Activated CD8-positive, alpha-beta memory T cell treated with anti-CD3 and anti-CD28 coated beads, Interleukin-2, amount 10 ng/mL, durations not matched to agents 7 days and 5 days (primary cell): ENCODE measurements at regions not wholly inside any gene's neighbourhood (a gene's known extent, or its start where the extent isn't known, plus 50 kb on each side); places are given as distances from the start of the nearest gene placed in this dataset.
"Not testable (repeated sequence)": the region's sequence is repeated elsewhere in the genome, so short reads cannot be mapped to it uniquely, and the experiment has no call there.

Source experiments
- ATAC-seq: fragments of 150-1000 bp; cut with Tn5 transposase; one replicate; pipeline ENCODE4 v1.10.0; 2021; ENCODE audit warnings: moderate library complexity
- CTCF ChIA-PET: fragments of 350-600 bp; sonication (Branson Sonifier 250); formaldehyde crosslinking; loops from one replicate; lab custom pipeline; 2021; ENCODE audit warnings: antibody characterized with exemption; lab: Charles Lee
- DNase-seq: peaks from one replicate; pipeline ENCODE4 v3.0.0-alpha.2; 2020
- H3K27ac Mint-ChIP-seq: one replicate; pipeline ENCODE4 v1.8.0; 2021; ENCODE audit warnings: mild to moderate bottlenecking, mixed read lengths
- H3K27me3 Mint-ChIP-seq: one replicate; pipeline ENCODE4 v1.8.0; 2021; ENCODE audit warnings: mixed read lengths
- H3K36me3 Mint-ChIP-seq: one replicate; pipeline ENCODE4 v1.8.0; 2021; ENCODE audit warnings: mild to moderate bottlenecking, mixed read lengths
- H3K4me1 Mint-ChIP-seq: one replicate; pipeline ENCODE4 v1.8.0; 2021; ENCODE audit warnings: mixed read lengths
- H3K4me3 Mint-ChIP-seq: one replicate; pipeline ENCODE4 v1.8.0; 2021; ENCODE audit warnings: mild to moderate bottlenecking, moderate library complexity, mixed read lengths
- H3K9me3 Mint-ChIP-seq: one replicate; pipeline ENCODE4 v1.8.0; 2022; ENCODE audit warnings: low read depth, mixed read lengths

- no peaks in the 10 kb centered on the region for H3K9me3 Mint-ChIP-seq
- no peaks in the 10 kb centered on the region for H3K36me3 Mint-ChIP-seq
- no peak overlapping the region for H3K27ac Mint-ChIP-seq
- no peak overlapping the region for H3K4me3 Mint-ChIP-seq
- CTCF ChIA-PET, result no interaction called here
- peaks cover 4% of the 10 kb centered on the region for H3K27me3 Mint-ChIP-seq
- DNase-seq (no peak), ATAC-seq (no peak)
- H3K4me1 Mint-ChIP-seq, result no peaks in the 10 kb centered on the region
These were observed 238.8 kb downstream of the ARL4A start for GRCh38 chr7:12926206-12926605.

DNA sequence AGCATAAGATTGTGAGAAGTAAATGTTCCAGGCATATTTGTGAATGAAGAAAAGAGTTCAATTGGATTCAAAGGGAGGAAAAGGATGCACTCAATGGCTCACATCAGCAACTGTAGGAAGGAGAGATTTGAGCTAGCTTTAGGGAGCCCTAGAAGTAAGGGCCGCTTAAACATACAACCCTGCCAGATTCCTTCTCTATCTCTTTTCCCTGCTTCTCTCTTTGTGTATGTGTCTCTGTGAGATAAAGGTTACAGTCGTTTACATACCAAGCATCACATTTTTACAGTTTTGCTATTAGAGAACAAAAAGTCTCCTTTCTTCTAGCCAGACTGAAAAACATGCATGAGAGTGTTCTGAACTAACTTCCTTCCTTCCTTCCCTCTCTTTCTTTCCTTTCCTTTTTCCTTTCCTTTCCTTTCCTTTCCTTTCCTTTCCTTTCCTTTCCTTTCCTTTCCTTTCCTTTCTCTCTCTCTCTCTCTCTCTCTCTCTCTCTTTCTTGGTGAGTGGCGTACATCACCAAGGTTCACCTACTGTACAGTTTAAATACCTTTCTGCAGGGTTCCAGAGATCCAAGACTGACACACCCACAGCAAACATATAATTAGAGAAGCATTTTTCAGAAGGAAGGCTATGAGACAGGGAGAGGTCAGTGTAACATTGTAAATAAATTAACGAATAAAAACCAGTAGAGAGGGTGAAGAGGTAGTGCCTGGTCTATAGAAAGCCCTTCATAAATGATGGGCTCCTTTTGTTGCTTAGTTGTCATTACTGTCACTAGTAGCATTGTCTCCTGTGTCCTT lies 240.4 kb downstream of the ARL4A start:
- no peaks in the 10 kb centered on the region for H3K9me3 Mint-ChIP-seq
- CTCF ChIA-PET, result no interaction called here
- no peaks in the 10 kb centered on the region for H3K36me3 Mint-ChIP-seq
- DNase-seq (no peak), ATAC-seq (no peak)
- H3K27ac Mint-ChIP-seq, result no peak overlapping the region
- peaks cover 4% of the 10 kb centered on the region for H3K27me3 Mint-ChIP-seq
- H3K4me1 Mint-ChIP-seq, result no peaks in the 10 kb centered on the region
- H3K4me3 Mint-ChIP-seq, result no peak overlapping the region

DNA sequence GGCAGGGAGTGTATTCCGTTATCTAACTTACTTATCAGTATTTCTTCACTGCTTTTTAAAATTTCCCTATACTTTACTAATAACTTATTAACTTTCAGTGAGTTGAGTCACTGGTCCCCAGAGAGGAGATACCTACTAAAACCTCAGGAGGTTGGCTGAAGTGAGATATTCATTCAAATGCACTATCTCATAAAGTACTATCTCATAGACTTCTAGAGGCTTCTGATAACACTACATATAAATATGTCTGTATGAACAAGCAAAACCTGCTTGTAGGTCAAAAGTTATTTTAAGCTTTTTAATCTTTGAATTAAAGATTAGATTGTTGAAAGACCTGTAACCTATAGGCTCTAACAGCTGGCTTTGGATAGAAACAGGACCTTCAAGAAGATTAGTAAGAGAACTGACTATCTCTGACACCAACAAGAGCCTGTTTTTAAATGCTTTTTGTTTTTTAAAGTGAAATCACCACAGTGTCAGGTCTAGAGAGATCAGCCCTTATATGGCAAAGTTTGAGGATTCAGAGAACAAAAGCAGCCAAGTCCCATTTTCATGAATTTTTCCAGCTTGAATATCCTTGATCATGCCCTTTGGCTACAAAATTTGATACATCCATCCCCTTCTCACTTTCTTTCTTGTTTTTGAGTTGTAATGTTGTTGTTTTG lies 242.2 kb downstream of the ARL4A start:
- CTCF ChIA-PET, result no interaction called here
- peaks cover 2% of the 10 kb centered on the region for H3K27me3 Mint-ChIP-seq
- H3K9me3 Mint-ChIP-seq, result no peaks in the 10 kb centered on the region
- H3K4me3 Mint-ChIP-seq, result no peak overlapping the region
- no peaks in the 10 kb centered on the region for H3K36me3 Mint-ChIP-seq
- H3K27ac Mint-ChIP-seq, result no peak overlapping the region
- ATAC-seq (no peak), DNase-seq (no peak)
- no peaks in the 10 kb centered on the region for H3K4me1 Mint-ChIP-seq

DNA sequence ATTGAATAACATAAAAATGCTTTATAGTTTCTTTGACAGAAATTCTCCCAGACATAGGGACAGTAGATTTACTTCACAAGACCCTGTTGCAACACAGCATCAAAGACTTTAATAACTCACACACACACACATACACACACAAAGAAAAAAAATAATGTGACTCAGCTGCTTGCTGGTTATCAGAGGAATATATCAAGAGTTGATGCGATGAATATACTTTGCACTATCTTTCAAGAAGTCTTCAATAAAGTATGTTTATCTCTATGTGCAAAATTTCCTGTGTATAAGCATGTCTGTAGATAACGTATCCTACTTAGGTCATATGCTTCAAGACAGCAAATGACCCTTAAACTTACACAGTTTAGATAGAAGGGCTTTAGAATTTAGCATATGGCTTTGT lies 243.1 kb downstream of the ARL4A start:
- no peak overlapping the region for H3K27ac Mint-ChIP-seq
- ATAC-seq, result no peak
- no peak for DNase-seq

GRCh38 chr7:12931465-12931864 lies 244.0 kb downstream of the ARL4A start:
- H3K4me3 Mint-ChIP-seq, H3K27me3 Mint-ChIP-seq, CTCF ChIA-PET, DNase-seq, ATAC-seq, H3K4me1 Mint-ChIP-seq, H3K27ac Mint-ChIP-seq, H3K9me3 Mint-ChIP-seq, H3K36me3 Mint-ChIP-seq: not testable (repeated sequence)

More for the DNA sequence above, 243.1 kb downstream of the ARL4A start:
- CTCF ChIA-PET, result no interaction called here
- Mint-ChIP-seq H3K4me3 (no peak overlapping the region), H3K27me3 (peaks cover 2% of the 10 kb centered on the region), H3K4me1 (no peaks in the 10 kb centered on the region), H3K9me3 (no peaks in the 10 kb centered on the region), H3K36me3 (no peaks in the 10 kb centered on the region)

DNA sequence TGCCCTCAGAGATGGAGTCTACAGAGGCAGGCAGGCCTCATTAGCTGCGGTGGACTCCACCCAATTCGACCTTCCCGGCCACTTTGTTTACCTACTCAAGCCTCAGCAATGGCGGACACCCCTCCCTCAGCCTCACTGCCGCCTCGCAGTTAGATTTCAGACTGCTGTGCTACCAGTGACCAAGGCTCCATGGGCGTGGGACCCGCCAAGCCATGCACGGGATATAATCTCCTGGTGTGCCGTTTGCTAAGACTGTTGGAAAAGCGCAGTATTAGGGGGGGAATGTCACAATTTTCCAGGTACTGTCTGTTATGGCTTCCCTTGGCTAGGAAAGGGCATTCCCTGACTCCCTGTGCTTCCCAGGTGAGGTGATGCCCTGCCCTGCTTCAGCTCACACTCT lies 252.3 kb downstream of the ARL4A start:
- CTCF ChIA-PET, result no interaction called here
- Mint-ChIP-seq H3K27me3 (no peaks in the 10 kb centered on the region), H3K36me3 (no peaks in the 10 kb centered on the region), H3K9me3 (no peaks in the 10 kb centered on the region), H3K27ac (no peak overlapping the region), H3K4me3 (no peak overlapping the region), H3K4me1 (no peaks in the 10 kb centered on the region)
- ATAC-seq, result no peak
- no peak for DNase-seq

- no peaks in the 10 kb centered on the region for H3K36me3 Mint-ChIP-seq
- H3K4me3 Mint-ChIP-seq, result no peak overlapping the region
- CTCF ChIA-PET, result no interaction called here
- ATAC-seq (no peak), DNase-seq (no peak)
- no peak overlapping the region for H3K27ac Mint-ChIP-seq
- no peaks in the 10 kb centered on the region for H3K4me1 Mint-ChIP-seq
- no peaks in the 10 kb centered on the region for H3K9me3 Mint-ChIP-seq
- H3K27me3 Mint-ChIP-seq, result no peaks in the 10 kb centered on the region
These were observed 254.1 kb downstream of the ARL4A start for GRCh38 chr7:12941512-12941911.

DNA sequence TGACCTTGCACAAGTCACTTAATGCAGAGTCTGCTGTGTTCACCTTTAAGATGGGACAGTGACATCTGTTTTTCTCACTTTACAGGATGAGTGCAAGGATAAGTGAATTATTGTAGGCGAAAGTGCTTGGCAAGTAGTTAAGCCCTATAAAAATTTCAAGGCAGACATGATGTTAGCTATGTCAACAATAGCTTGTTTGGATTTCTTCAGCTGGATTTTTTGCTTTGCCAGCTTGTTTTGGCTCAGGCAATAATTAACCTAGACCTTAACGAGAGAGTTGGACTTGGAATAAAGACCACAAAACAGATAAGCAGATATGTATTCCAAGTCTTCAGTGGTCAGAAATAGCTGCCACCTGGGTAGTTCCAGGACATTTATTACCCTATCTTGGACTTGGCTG lies 255.2 kb downstream of the ARL4A start:
- no peaks in the 10 kb centered on the region for H3K4me1 Mint-ChIP-seq
- DNase-seq (no peak), ATAC-seq (no peak)
- CTCF ChIA-PET, result no interaction called here
- H3K4me3 Mint-ChIP-seq, result no peak overlapping the region
- no peaks in the 10 kb centered on the region for H3K36me3 Mint-ChIP-seq
- no peak overlapping the region for H3K27ac Mint-ChIP-seq
- no peaks in the 10 kb centered on the region for H3K27me3 Mint-ChIP-seq
- no peaks in the 10 kb centered on the region for H3K9me3 Mint-ChIP-seq

DNA sequence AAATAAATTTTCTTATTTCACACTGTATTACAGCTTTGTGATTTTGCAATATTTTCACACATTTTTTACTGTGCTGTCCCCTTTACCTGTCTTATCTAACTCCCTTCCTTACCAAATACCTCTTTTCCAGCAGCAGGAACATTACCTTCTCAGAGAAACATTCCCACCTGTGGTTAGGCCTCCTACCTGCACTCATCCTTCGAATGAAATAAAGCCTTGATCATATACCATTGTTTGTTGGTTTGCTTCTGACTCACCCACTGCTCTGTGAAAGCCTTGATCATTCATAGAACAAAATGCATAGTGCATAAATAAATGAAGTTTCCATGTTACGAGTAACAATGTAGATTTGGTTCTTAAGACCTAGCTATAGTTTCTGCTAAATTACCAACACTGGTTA lies 256.3 kb downstream of the ARL4A start:
- Mint-ChIP-seq H3K4me1 (no peaks in the 10 kb centered on the region), H3K27ac (no peak overlapping the region), H3K36me3 (no peaks in the 10 kb centered on the region), H3K27me3 (no peaks in the 10 kb centered on the region), H3K4me3 (no peak overlapping the region), H3K9me3 (no peaks in the 10 kb centered on the region)
- ATAC-seq, result no peak
- no peak for DNase-seq
- CTCF ChIA-PET, result no interaction called here

DNA sequence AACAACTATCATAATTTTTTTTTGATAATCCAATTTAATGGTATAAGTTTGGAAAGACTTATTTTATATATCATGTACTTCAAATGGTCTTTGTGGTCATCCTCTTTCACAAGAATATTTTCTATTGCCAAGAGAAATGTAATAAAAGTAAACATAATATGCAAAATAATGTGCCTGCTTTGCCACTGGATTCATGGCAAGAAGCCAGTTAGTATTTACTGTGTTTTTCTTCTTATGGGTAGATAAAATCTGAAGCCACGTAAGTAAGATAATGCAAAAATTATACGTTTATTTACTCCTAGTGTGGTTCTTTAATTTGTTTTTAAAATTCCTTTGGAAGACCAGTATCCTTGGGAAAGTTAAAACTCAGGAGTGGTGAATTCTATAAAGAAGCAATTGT lies 258.5 kb downstream of the ARL4A start:
- ATAC-seq (no peak), DNase-seq (no peak)
- Mint-ChIP-seq H3K36me3 (no peaks in the 10 kb centered on the region), H3K9me3 (no peaks in the 10 kb centered on the region), H3K4me1 (no peaks in the 10 kb centered on the region), H3K4me3 (no peak overlapping the region), H3K27ac (no peak overlapping the region), H3K27me3 (no peaks in the 10 kb centered on the region)
- CTCF ChIA-PET, result no interaction called here

DNA sequence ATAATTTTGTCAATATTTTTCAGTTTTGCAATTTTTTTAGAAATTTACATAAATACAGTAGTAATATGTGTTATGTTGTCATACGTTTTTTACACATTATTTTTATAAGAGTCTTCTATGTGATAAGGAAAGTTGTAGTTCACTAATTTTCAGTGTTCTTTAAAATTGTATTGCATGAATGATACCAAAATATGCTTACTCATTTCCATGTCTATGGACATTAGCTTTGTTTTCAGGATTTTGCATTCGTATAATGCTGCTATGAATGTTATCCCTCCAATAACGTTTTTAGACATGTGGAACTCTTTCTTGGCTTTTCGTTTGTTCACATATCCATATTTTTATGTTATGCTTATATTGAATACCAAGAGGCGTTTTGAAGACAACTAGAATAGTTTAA lies 260.0 kb downstream of the ARL4A start:
- Mint-ChIP-seq H3K4me1 (no peaks in the 10 kb centered on the region), H3K27me3 (no peaks in the 10 kb centered on the region), H3K9me3 (no peaks in the 10 kb centered on the region), H3K27ac (no peak overlapping the region), H3K36me3 (no peaks in the 10 kb centered on the region), H3K4me3 (no peak overlapping the region)
- CTCF ChIA-PET, result no interaction called here
- DNase-seq, result no peak
- no peak for ATAC-seq

DNA sequence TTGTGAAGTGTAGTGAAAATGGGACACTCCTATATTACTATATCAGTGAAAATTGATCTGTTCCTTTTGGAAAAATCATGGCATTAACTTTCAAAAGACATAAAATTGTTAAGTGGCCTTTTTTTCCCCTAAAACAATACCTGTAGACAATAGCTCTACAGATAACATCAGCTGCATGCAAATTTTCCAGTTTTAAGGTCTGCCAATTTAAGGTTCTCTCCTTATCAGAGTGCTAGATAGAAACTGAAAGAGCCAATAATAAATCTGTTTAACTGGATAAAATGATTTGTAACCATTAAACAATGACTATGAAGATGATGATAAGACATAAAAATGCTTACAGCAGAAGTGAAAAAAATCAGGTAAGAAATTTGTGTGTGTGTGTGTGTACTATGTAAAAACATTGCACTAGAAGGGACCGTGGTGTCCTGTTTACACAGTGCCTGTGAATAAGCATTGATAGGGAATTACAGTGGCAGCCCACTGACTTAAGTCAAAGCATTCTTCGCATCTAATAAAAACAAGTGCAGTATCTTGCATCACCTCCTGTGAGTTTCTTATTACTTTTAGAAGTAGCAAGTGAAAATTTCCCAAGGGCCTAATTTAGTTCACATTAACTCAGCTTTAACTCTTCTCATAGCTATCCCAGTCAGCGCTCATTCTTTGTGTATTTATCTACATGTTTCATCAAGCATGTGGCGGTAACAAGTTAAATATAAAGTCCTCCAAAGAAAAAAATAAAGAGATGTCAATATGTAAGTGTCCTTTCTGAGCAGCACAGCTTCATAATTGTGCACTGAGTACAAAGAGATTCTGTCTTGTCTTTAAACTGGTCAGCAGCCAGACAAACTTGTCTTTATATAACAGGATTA lies 261.9 kb downstream of the ARL4A start:
- DNase-seq (no peak), ATAC-seq (no peak)
- Mint-ChIP-seq H3K4me1 (no peaks in the 10 kb centered on the region), H3K4me3 (no peak overlapping the region), H3K27ac (no peak overlapping the region), H3K9me3 (no peaks in the 10 kb centered on the region), H3K36me3 (no peaks in the 10 kb centered on the region), H3K27me3 (no peaks in the 10 kb centered on the region)
- CTCF ChIA-PET, result no interaction called here

- ATAC-seq, result no peak
- H3K27me3 Mint-ChIP-seq, result no peaks in the 10 kb centered on the region
- H3K36me3 Mint-ChIP-seq, result no peaks in the 10 kb centered on the region
- H3K9me3 Mint-ChIP-seq, result no peaks in the 10 kb centered on the region
- H3K4me1 Mint-ChIP-seq, result no peaks in the 10 kb centered on the region
- H3K27ac Mint-ChIP-seq, result no peak overlapping the region
- no peak overlapping the region for H3K4me3 Mint-ChIP-seq
- CTCF ChIA-PET, result no interaction called here
- no peak for DNase-seq
These were observed 264.0 kb downstream of the ARL4A start for GRCh38 chr7:12951397-12951801.
